Activated CD4-positive, alpha-beta memory T cell treated with anti-CD3 and anti-CD28 coated beads for 36 hours (primary cell): ENCODE measurements at regions not wholly inside any gene's neighbourhood (a gene's known extent, or its start where the extent isn't known, plus 50 kb on each side); places are given as distances from the start of the nearest gene placed in this dataset.
"Not testable (repeated sequence)": the region's sequence is repeated elsewhere in the genome, so short reads cannot be mapped to it uniquely, and the experiment has no call there.

Experiments
- CTCF ChIA-PET: fragments of 350-600 bp; sonication (Branson Sonifier 250); formaldehyde crosslinking; loops from one replicate; lab custom pipeline; 2021; ENCODE audit warnings: antibody characterized with exemption, inconsistent platforms; lab: Charles Lee
- POLR2A ChIA-PET: fragments of 350-600 bp; sonication (Branson Sonifier 250); formaldehyde crosslinking; loops from one replicate; lab custom pipeline; 2021; ENCODE audit warnings: antibody characterized with exemption; lab: Charles Lee
- DNase-seq: peaks from one replicate; pipeline ENCODE4 v3.0.0-alpha.2; 2020
- H3K27ac Mint-ChIP-seq: one replicate; pipeline ENCODE4 v1.8.0; 2021; ENCODE audit warnings: mixed read lengths
- H3K27me3 Mint-ChIP-seq: one replicate; pipeline ENCODE4 v1.8.0; 2021; ENCODE audit warnings: mixed read lengths
- H3K36me3 Mint-ChIP-seq: one replicate; pipeline ENCODE4 v1.8.0; 2021; ENCODE audit warnings: mixed read lengths
- H3K4me1 Mint-ChIP-seq: one replicate; pipeline ENCODE4 v1.8.0; 2021; ENCODE audit warnings: low read depth, mixed read lengths
- H3K4me3 Mint-ChIP-seq: one replicate; pipeline ENCODE4 v1.8.0; 2021; ENCODE audit warnings: mild to moderate bottlenecking, mixed read lengths
- H3K9me3 Mint-ChIP-seq: one replicate; pipeline ENCODE4 v1.8.0; 2021; ENCODE audit warnings: mixed read lengths
- intact Hi-C: fragments of 100-400 bp; cut with micrococcal nuclease; formaldehyde crosslinking; loops from one replicate; pipeline ENCODE4 v1.15.1; 2023

- H3K4me3 Mint-ChIP-seq = no peak overlapping the region
- H3K36me3 Mint-ChIP-seq = no peaks in the 10 kb centered on the region
- H3K9me3 Mint-ChIP-seq = peaks cover 5% of the 10 kb centered on the region
- POLR2A ChIA-PET = no interaction called here
- intact Hi-C loops = no loop called here
- H3K27me3 Mint-ChIP-seq = no peaks in the 10 kb centered on the region
- DNase-seq = no peak
- H3K4me1 Mint-ChIP-seq = no peaks in the 10 kb centered on the region
- CTCF ChIA-PET = no interaction called here
- H3K27ac Mint-ChIP-seq = no peak overlapping the region
Measured at GRCh38 chr5:92835712-92836111, 745.3 kb downstream of the NR2F1-AS1 start.

- POLR2A ChIA-PET, H3K4me1 Mint-ChIP-seq, CTCF ChIA-PET, intact Hi-C loops, H3K36me3 Mint-ChIP-seq, DNase-seq, H3K9me3 Mint-ChIP-seq, H3K27me3 Mint-ChIP-seq, H3K4me3 Mint-ChIP-seq, H3K27ac Mint-ChIP-seq: not testable (repeated sequence)
Measured at GRCh38 chr5:92823551-92823950, 757.5 kb downstream of the NR2F1-AS1 start.

GRCh38 chr5:92822183-92822582 is 758.8 kb downstream of the NR2F1-AS1 start:
- POLR2A ChIA-PET = no interaction called here
- H3K4me3 Mint-ChIP-seq = no peak overlapping the region
- H3K27me3 Mint-ChIP-seq = no peaks in the 10 kb centered on the region
- CTCF ChIA-PET = no interaction called here
- no peaks in the 10 kb centered on the region for H3K36me3 Mint-ChIP-seq
- H3K27ac Mint-ChIP-seq = no peak overlapping the region
- intact Hi-C loops = no loop called here
- no peak for DNase-seq
- no peaks in the 10 kb centered on the region for H3K9me3 Mint-ChIP-seq
- H3K4me1 Mint-ChIP-seq = no peaks in the 10 kb centered on the region

GRCh38 chr5:92809855-92810465 is 771.1 kb downstream of the NR2F1-AS1 start:
- Mint-ChIP-seq H3K9me3 (no peaks in the 10 kb centered on the region), H3K4me1 (no peaks in the 10 kb centered on the region), H3K27me3 (no peaks in the 10 kb centered on the region), H3K4me3 (no peak overlapping the region), H3K36me3 (no peaks in the 10 kb centered on the region), H3K27ac (no peak overlapping the region)
- intact Hi-C loops = no loop called here
- no peak for DNase-seq
- ChIA-PET POLR2A (no interaction called here), CTCF (no interaction called here)

GRCh38 chr5:92808474-92808873 is 772.5 kb downstream of the NR2F1-AS1 start:
- DNase-seq = no peak
- Mint-ChIP-seq H3K36me3 (no peaks in the 10 kb centered on the region), H3K4me3 (no peak overlapping the region), H3K9me3 (no peaks in the 10 kb centered on the region), H3K27me3 (no peaks in the 10 kb centered on the region), H3K27ac (no peak overlapping the region), H3K4me1 (no peaks in the 10 kb centered on the region)
- ChIA-PET POLR2A (no interaction called here), CTCF (no interaction called here)
- intact Hi-C loops = no loop called here

- intact Hi-C loops = no loop called here
- ChIA-PET CTCF (no interaction called here), POLR2A (no interaction called here)
- Mint-ChIP-seq H3K27ac (no peak overlapping the region), H3K27me3 (no peaks in the 10 kb centered on the region), H3K4me3 (no peak overlapping the region), H3K9me3 (no peaks in the 10 kb centered on the region), H3K36me3 (no peaks in the 10 kb centered on the region), H3K4me1 (no peaks in the 10 kb centered on the region)
- DNase-seq = no peak
Measured at GRCh38 chr5:92807085-92807484, 773.9 kb downstream of the NR2F1-AS1 start.

- no peak for DNase-seq
- intact Hi-C loops = no loop called here
- no peaks in the 10 kb centered on the region for H3K27me3 Mint-ChIP-seq
- H3K4me1 Mint-ChIP-seq = no peaks in the 10 kb centered on the region
- H3K27ac Mint-ChIP-seq = no peak overlapping the region
- no peaks in the 10 kb centered on the region for H3K36me3 Mint-ChIP-seq
- POLR2A ChIA-PET = no interaction called here
- no peak overlapping the region for H3K4me3 Mint-ChIP-seq
- CTCF ChIA-PET = no interaction called here
- H3K9me3 Mint-ChIP-seq = no peaks in the 10 kb centered on the region
Measured at GRCh38 chr5:92805446-92805845, 775.6 kb downstream of the NR2F1-AS1 start.

GRCh38 chr5:92801911-92802310 is 779.1 kb downstream of the NR2F1-AS1 start:
- H3K4me3 Mint-ChIP-seq = no peak overlapping the region
- no peaks in the 10 kb centered on the region for H3K36me3 Mint-ChIP-seq
- H3K9me3 Mint-ChIP-seq = peaks cover 2% of the 10 kb centered on the region
- DNase-seq = no peak
- H3K4me1 Mint-ChIP-seq = no peaks in the 10 kb centered on the region
- intact Hi-C loops = no loop called here
- H3K27me3 Mint-ChIP-seq = no peaks in the 10 kb centered on the region
- ChIA-PET POLR2A (no interaction called here), CTCF (no interaction called here)
- H3K27ac Mint-ChIP-seq = no peak overlapping the region

GRCh38 chr5:92800365-92800764 is 780.7 kb downstream of the NR2F1-AS1 start:
- POLR2A ChIA-PET = no interaction called here

GRCh38 chr5:92795633-92796032 is 785.4 kb downstream of the NR2F1-AS1 start:
- H3K36me3 Mint-ChIP-seq = no peaks in the 10 kb centered on the region
- ChIA-PET POLR2A (no interaction called here), CTCF (no interaction called here)
- H3K27ac Mint-ChIP-seq = no peak overlapping the region
- DNase-seq = no peak
- peaks cover 28% of the 10 kb centered on the region for H3K9me3 Mint-ChIP-seq
- no peaks in the 10 kb centered on the region for H3K4me1 Mint-ChIP-seq
- no peak overlapping the region for H3K4me3 Mint-ChIP-seq
- H3K27me3 Mint-ChIP-seq = no peaks in the 10 kb centered on the region
- intact Hi-C loops = no loop called here

More at GRCh38 chr5:92800365-92800764, 780.7 kb downstream of the NR2F1-AS1 start:
- Mint-ChIP-seq H3K4me1 (no peaks in the 10 kb centered on the region), H3K36me3 (no peaks in the 10 kb centered on the region), H3K9me3 (peaks cover 13% of the 10 kb centered on the region), H3K27ac (no peak overlapping the region), H3K4me3 (no peak overlapping the region), H3K27me3 (no peaks in the 10 kb centered on the region)
- intact Hi-C loops = no loop called here
- CTCF ChIA-PET = no interaction called here
- no peak for DNase-seq

GRCh38 chr5:92780057-92780456 is 801.0 kb downstream of the NR2F1-AS1 start:
- no peak for DNase-seq
- no peaks in the 10 kb centered on the region for H3K36me3 Mint-ChIP-seq
- intact Hi-C loops = no loop called here
- H3K9me3 Mint-ChIP-seq = peaks cover 3% of the 10 kb centered on the region
- H3K4me3 Mint-ChIP-seq = no peak overlapping the region
- no peaks in the 10 kb centered on the region for H3K27me3 Mint-ChIP-seq
- H3K4me1 Mint-ChIP-seq = no peaks in the 10 kb centered on the region
- ChIA-PET POLR2A (no interaction called here), CTCF (no interaction called here)
- H3K27ac Mint-ChIP-seq = no peak overlapping the region

GRCh38 chr5:92779536-92779935 is 801.5 kb downstream of the NR2F1-AS1 start:
- intact Hi-C loops = no loop called here
- Mint-ChIP-seq H3K4me3 (no peak overlapping the region), H3K27ac (no peak overlapping the region), H3K4me1 (no peaks in the 10 kb centered on the region), H3K27me3 (no peaks in the 10 kb centered on the region), H3K9me3 (peaks cover 3% of the 10 kb centered on the region), H3K36me3 (no peaks in the 10 kb centered on the region)
- DNase-seq = no peak
- ChIA-PET POLR2A (no interaction called here), CTCF (no interaction called here)

- DNase-seq = no peak
- intact Hi-C loops = no loop called here
- Mint-ChIP-seq H3K27ac (no peak overlapping the region), H3K9me3 (peaks cover 3% of the 10 kb centered on the region), H3K4me3 (no peak overlapping the region), H3K27me3 (no peaks in the 10 kb centered on the region), H3K36me3 (no peaks in the 10 kb centered on the region), H3K4me1 (no peaks in the 10 kb centered on the region)
- POLR2A ChIA-PET = no interaction called here
- CTCF ChIA-PET = no interaction called here
Measured at GRCh38 chr5:92778261-92778660, 802.8 kb downstream of the NR2F1-AS1 start.
